VCaP (cell line): ENCODE measurements at regions not wholly inside any gene's neighbourhood (a gene's known extent, or its start where the extent isn't known, plus 50 kb on each side); places are given as distances from the start of the nearest gene placed in this dataset.

Experiments used
- H3K27ac ChIP-seq: fragments of 450-650 bp; 2 replicates; pipeline ENCODE4 v1.5.1; 2017
- CTCF ChIP-seq: fragments of 450-650 bp; conservative IDR thresholded peaks from 2 replicates; pipeline ENCODE4 v1.5.1; 2017; ENCODE audit warnings: mild to moderate bottlenecking, moderate library complexity

- H3K27ac ChIP-seq = no peak overlapping the region
- no peak for TF ChIP-seq CTCF
Measured at GRCh38 chr3:46146548-46146947, 61.6 kb downstream of the CCR1 start.

GRCh38 chr3:46146021-46146420, 62.1 kb downstream of the CCR1 start:
- TF ChIP-seq CTCF = no peak
- H3K27ac ChIP-seq = no peak overlapping the region

GRCh38 chr3:46145147-46145546, 63.0 kb downstream of the CCR1 start:
- H3K27ac ChIP-seq = no peak overlapping the region
- TF ChIP-seq CTCF = no peak

GRCh38 chr3:46143951-46144473, 64.1 kb downstream of the CCR1 start:
- TF ChIP-seq CTCF = no peak
- no peak overlapping the region for H3K27ac ChIP-seq

GRCh38 chr3:46141813-46142212, 66.3 kb downstream of the CCR1 start:
- no peak overlapping the region for H3K27ac ChIP-seq
- TF ChIP-seq CTCF = no peak

- no peak for TF ChIP-seq CTCF
Measured at GRCh38 chr3:46138581-46138980, 69.5 kb downstream of the CCR1 start.

GRCh38 chr3:46135475-46135874, 72.6 kb downstream of the CCR1 start:
- H3K27ac ChIP-seq = no peak overlapping the region
- no peak for TF ChIP-seq CTCF

More at GRCh38 chr3:46138581-46138980, 69.5 kb downstream of the CCR1 start:
- no peak overlapping the region for H3K27ac ChIP-seq

- no peak for TF ChIP-seq CTCF
- no peak overlapping the region for H3K27ac ChIP-seq
Measured at GRCh38 chr3:46133285-46133684, 74.8 kb downstream of the CCR1 start.
